HCT116 (cell line): ENCODE measurements at regions not wholly inside any gene's neighbourhood (a gene's known extent, or its start where the extent isn't known, plus 50 kb on each side); places are given as distances from the start of the nearest gene placed in this dataset.

Source experiments
- ATAC-seq: fragments of 200-7000 bp; cut with Tn5 transposase; 2 replicates; pipeline ENCODE4 v1.9.1; 2020; ENCODE audit warnings: mild to moderate bottlenecking, moderate library complexity
- BruUV-seq: library from RNA; stranded (reverse); fragments of 400-500 nt; replicated peaks from 2 replicates; lab custom pipeline; 2021; lab: Mats Ljungman, UMichigan
- CTCF ChIA-PET: fragments of 300-600 bp; sonication (Branson Sonifier 250); formaldehyde crosslinking; loops from one replicate; lab custom pipeline; 2021; ENCODE audit warnings: antibody characterized with exemption; lab: Charles Lee
- POLR2A ChIA-PET: fragments of 300-600, 350-600 bp; sonication (Branson Sonifier 250); formaldehyde crosslinking; loops from one replicate; lab custom pipeline; 2021; ENCODE audit warnings: antibody characterized with exemption; lab: Charles Lee
- RAD21 ChIA-PET, 2 experiments: fragments of 300-600 bp; sonication (Branson Sonifier 250); formaldehyde crosslinking; loops; one replicate each; lab custom pipeline; 2023; ENCODE audit warnings: low total read pairs in 2 of 2; ENCODE audit not compliant: uncharacterized antibody in 2 of 2, unreplicated experiment in 2 of 2, low non-redundant PET in 1 of 2; lab: Charles Lee
- DNase-seq: peaks from one replicate; pipeline ENCODE4 v3.0.0-alpha.2; 2010; ENCODE audit warnings: low read depth, low spot score
- H2AFZ ChIP-seq: fragments of 200-600 bp; shearing (Covaris generic), sonication (generic); 2 replicates; pipeline ENCODE4 v1.6.1; 2017; ENCODE audit warnings: low read depth, mixed run types, mixed read lengths, antibody characterized with exemption, low read length; ENCODE audit not compliant: poor library complexity, severe bottlenecking
- H3K27ac ChIP-seq: 2 replicates; pipeline ENCODE4 v1.5.1; 2012; ENCODE audit warnings: low read depth, low read length
- H3K27me3 ChIP-seq: fragments of 200-600 bp; sonication (generic); 2 replicates; pipeline ENCODE4 v1.6.1; 2016; ENCODE audit warnings: mixed run types, low read length, mixed read lengths; ENCODE audit not compliant: insufficient read depth
- H3K36me3 ChIP-seq, 2 experiments: fragments of 200-500 bp in 1 of 2; fragments of 200-600 bp in 1 of 2; sonication (Bioruptor generic) in 1 of 2; sonication (generic) in 1 of 2; 2 replicates each; pipeline versions ENCODE4 v1.5.1 to v1.6.1; 2014 to 2016; ENCODE audit warnings: low read length in 2 of 2, inconsistent platforms in 1 of 2, mixed read lengths in 1 of 2, mixed run types in 1 of 2; ENCODE audit not compliant: insufficient read depth in 2 of 2, control insufficient read depth in 1 of 2
- H3K4me1 ChIP-seq, 2 experiments: fragments of 200-600 bp in 1 of 2; sonication (generic) in 1 of 2; 2 replicates each; pipeline versions ENCODE4 v1.5.1 to v1.6.1; 2012 to 2017; ENCODE audit warnings: low read length in 2 of 2, inconsistent platforms in 1 of 2, mild to moderate bottlenecking in 1 of 2, mixed read lengths in 1 of 2, mixed run types in 1 of 2, moderate library complexity in 1 of 2; ENCODE audit not compliant: insufficient read depth in 2 of 2, control insufficient read depth in 1 of 2
- H3K4me2 ChIP-seq: fragments of 200-600 bp; sonication (generic); 2 replicates; pipeline ENCODE4 v1.6.1; 2017; ENCODE audit warnings: mixed run types, low read length, mixed read lengths
- H3K4me3 ChIP-seq, 2 experiments: fragments of 200-600 bp in 1 of 2; sonication (generic) in 1 of 2; replicated peaks in 1 of 2; 2 replicates each; pipeline ENCODE4 v1.5.1; 2011 to 2016; ENCODE audit warnings: low read length in 2 of 2, control low read depth in 1 of 2, low read depth in 1 of 2, mild to moderate bottlenecking in 1 of 2, mixed read lengths in 1 of 2, mixed run types in 1 of 2
- H3K79me2 ChIP-seq: fragments of 200-600 bp; sonication (generic); 2 replicates; pipeline ENCODE4 v1.6.1; 2017; ENCODE audit warnings: mild to moderate bottlenecking, mixed run types, low read length, moderate library complexity, mixed read lengths; ENCODE audit not compliant: insufficient read depth
- H3K9ac ChIP-seq: fragments of 200-600 bp; sonication (generic); 2 replicates; pipeline ENCODE4 v1.6.1; 2016; ENCODE audit warnings: low read length, mixed read lengths
- H3K9me2 ChIP-seq: fragments of 200-600 bp; sonication (generic), shearing (Covaris generic); 2 replicates; pipeline ENCODE4 v1.6.1; 2017; ENCODE audit warnings: mixed run types, mild to moderate bottlenecking, moderate library complexity; ENCODE audit not compliant: insufficient read depth
- H3K9me3 ChIP-seq, 2 experiments: fragments of 200-500 bp in 1 of 2; fragments of 200-600 bp in 1 of 2; sonication (Bioruptor generic) in 1 of 2; sonication (generic) in 1 of 2; 2 replicates each; pipeline ENCODE4 v1.6.1; 2014 to 2017; ENCODE audit warnings: low read length in 2 of 2, mixed read lengths in 2 of 2, inconsistent platforms in 1 of 2, low read depth in 1 of 2, mild to moderate bottlenecking in 1 of 2, mixed run types in 1 of 2, moderate library complexity in 1 of 2; ENCODE audit not compliant: control insufficient read depth in 1 of 2, insufficient read depth in 1 of 2
- H4K20me1 ChIP-seq: fragments of 200-600 bp; sonication (generic), shearing (Covaris generic); 2 replicates; pipeline ENCODE4 v1.6.1; 2017; ENCODE audit warnings: mixed run types, mild to moderate bottlenecking, moderate library complexity; ENCODE audit not compliant: insufficient read depth
- ATF3 ChIP-seq: IDR thresholded peaks from 2 replicates; pipeline ENCODE4 v1.6.1; 2012
- CBX3 ChIP-seq: IDR thresholded peaks from 2 replicates; pipeline ENCODE4 v1.6.1; 2012; ENCODE audit warnings: low read depth
- CTCF ChIP-seq, 3 experiments: fragments of 200-600 bp in 1 of 3; sonication (generic) in 1 of 3; IDR thresholded peaks in 2 of 3; conservative IDR thresholded peaks in 1 of 3; 2 replicates each; pipeline ENCODE4 v1.5.1; 2012 to 2017; ENCODE audit warnings: low read depth in 2 of 3, low read length in 2 of 3, antibody characterized with exemption in 1 of 3, borderline replicate concordance in 1 of 3, control low read depth in 1 of 3, mild to moderate bottlenecking in 1 of 3, mixed read lengths in 1 of 3, mixed run types in 1 of 3, moderate library complexity in 1 of 3; ENCODE audit not compliant: insufficient read depth in 1 of 3
- EGR1 ChIP-seq: IDR thresholded peaks from 2 replicates; pipeline ENCODE4 v1.6.1; 2012; ENCODE audit warnings: low read depth
- ELF1 ChIP-seq: IDR thresholded peaks from 2 replicates; pipeline ENCODE4 v1.6.1; 2012; ENCODE audit warnings: low read depth, borderline replicate concordance
- EZH2 ChIP-seq: fragments of 200-600 bp; sonication (generic); IDR thresholded peaks from 2 replicates; pipeline ENCODE4 v1.6.1; 2017; ENCODE audit warnings: antibody characterized with exemption, mixed run types
- EZH2phosphoT487 ChIP-seq: fragments of 200-600 bp; IDR thresholded peaks from 2 replicates; pipeline ENCODE4 v1.6.1; 2018; ENCODE audit warnings: antibody characterized with exemption, borderline replicate concordance
- FOSL1 ChIP-seq: IDR thresholded peaks from 2 replicates; pipeline ENCODE4 v1.6.1; 2012; ENCODE audit warnings: low read depth
- MAX ChIP-seq: IDR thresholded peaks from 2 replicates; pipeline ENCODE4 v1.6.1; 2012
- POLR2A ChIP-seq: IDR thresholded peaks from 2 replicates; pipeline ENCODE4 v1.7.0; 2011; ENCODE audit warnings: borderline replicate concordance; ENCODE audit not compliant: insufficient read depth, insufficient read length; ENCODE audit errors: extremely low read depth
- POLR2AphosphoS5 ChIP-seq: IDR thresholded peaks from 2 replicates; pipeline ENCODE4 v1.6.1; 2011; ENCODE audit warnings: mild to moderate bottlenecking, low read depth, low read length, moderate library complexity
- RAD21 ChIP-seq: IDR thresholded peaks from 2 replicates; pipeline ENCODE4 v1.6.1; 2012; ENCODE audit warnings: low read depth, mild to moderate bottlenecking
- REST ChIP-seq: IDR thresholded peaks from 2 replicates; pipeline ENCODE4 v1.6.1; 2012; ENCODE audit warnings: low read depth
- SP1 ChIP-seq: IDR thresholded peaks from 2 replicates; pipeline ENCODE4 v1.6.1; 2012; ENCODE audit warnings: low read depth
- SRF ChIP-seq: IDR thresholded peaks from 2 replicates; pipeline ENCODE4 v1.6.1; 2012; ENCODE audit warnings: low read depth
- TCF7L2 ChIP-seq: IDR thresholded peaks from 2 replicates; pipeline ENCODE4 v1.7.0; 2011; ENCODE audit warnings: borderline replicate concordance, inconsistent platforms; ENCODE audit not compliant: insufficient read depth, insufficient read length; ENCODE audit errors: extremely low read depth
- YY1 ChIP-seq: IDR thresholded peaks from 2 replicates; pipeline ENCODE4 v1.6.1; 2011; ENCODE audit warnings: low read length, low read depth, moderate library complexity, mild to moderate bottlenecking; ENCODE audit not compliant: insufficient replicate concordance; ENCODE audit errors: extremely low read depth
- ZBTB33 ChIP-seq: IDR thresholded peaks from 2 replicates; pipeline ENCODE4 v1.6.1; 2011; ENCODE audit warnings: mild to moderate bottlenecking, low read length, moderate library complexity; ENCODE audit not compliant: insufficient replicate concordance; ENCODE audit errors: extremely low read depth
- ZFX ChIP-seq: fragments of 450-650 bp; IDR thresholded peaks from 2 replicates; pipeline ENCODE4 v1.6.1; 2017
- ZNF274 ChIP-seq: fragments of 200-500 bp; sonication (Bioruptor generic); IDR thresholded peaks from 2 replicates; pipeline ENCODE4 v1.6.1; 2014; ENCODE audit warnings: mild to moderate bottlenecking, low read depth, low read length, inconsistent platforms
- intact Hi-C: fragments of 100-400 bp; cut with micrococcal nuclease; formaldehyde crosslinking; loops from 2 replicates; pipeline ENCODE4 v1.10.0; 2022

GRCh38 chr6:144857086-144857485 lies 572.0 kb downstream of the UTRN start:
- Histone ChIP-seq H3K9me2 (no peaks in the 10 kb centered on the region), H3K27me3 (no peaks in the 10 kb centered on the region), H3K27ac (no peak overlapping the region), H3K9ac (no peak overlapping the region), H3K36me3 (no peaks in the 10 kb centered on the region), H3K79me2 (no peaks in the 10 kb centered on the region), H3K4me2 (no peak overlapping the region), H3K9me3 (peaks cover 0 to under 1% of the 10 kb centered on the region in 2 experiments; a peak in 1 of 4 replicates), H4K20me1 (no peaks in the 10 kb centered on the region), H2AFZ (no peak overlapping the region), H3K4me3 (no peak overlapping the region), H3K4me1 (no peaks in the 10 kb centered on the region)
- POLR2A ChIA-PET, result no interaction called here
- CTCF ChIA-PET, result no interaction called here
- DNase-seq (no peak), ATAC-seq (no peak)
- RAD21 ChIA-PET, result no interaction called here
- BruUV-seq, result no TSS peak
- intact Hi-C loops, result no loop called here
- no peak for TF ChIP-seq REST
- no peak for TF ChIP-seq ZNF274
- no peak for TF ChIP-seq SP1
- no peak for TF ChIP-seq POLR2A
- TF ChIP-seq ELF1, result no peak
- no peak for TF ChIP-seq SRF
- TF ChIP-seq CTCF (IDR thresholded peaks at IDR 0.05 in 2 of 3, conservative IDR thresholded peaks at IDR 0.05 in 1 of 3; ENCODE audit: borderline replicate concordance in 1 of 3, insufficient read depth in 1 of 3, low read depth in 2 of 3, low read length in 2 of 3), result no peak
- TF ChIP-seq RAD21, result no peak
- TF ChIP-seq TCF7L2, result no peak
- no peak for TF ChIP-seq YY1
- TF ChIP-seq ZFX, result no peak
- no peak for TF ChIP-seq CBX3
- TF ChIP-seq FOSL1, result no peak
- no peak for TF ChIP-seq EZH2phosphoT487
- TF ChIP-seq MAX, result no peak
- no peak for TF ChIP-seq EZH2
- no peak for TF ChIP-seq ZBTB33
- TF ChIP-seq EGR1, result no peak
- no peak for TF ChIP-seq POLR2AphosphoS5
- TF ChIP-seq ATF3, result no peak
